Ureter (tissue), 1 donor: ENCODE measurements at regions not wholly inside any gene's neighbourhood (a gene's known extent, or its start where the extent isn't known, plus 50 kb on each side); places are given as distances from the start of the nearest gene placed in this dataset.
"Not testable (repeated sequence)": the region's sequence is repeated elsewhere in the genome, so short reads cannot be mapped to it uniquely, and the experiment has no call there.

Source experiments
- DNase-seq: peaks from one replicate; pipeline ENCODE4 v3.0.0-alpha.2; 2020; ENCODE audit warnings: low spot score
- donor health status: DM: yes; HTN: yes; CAD: no.

DNA sequence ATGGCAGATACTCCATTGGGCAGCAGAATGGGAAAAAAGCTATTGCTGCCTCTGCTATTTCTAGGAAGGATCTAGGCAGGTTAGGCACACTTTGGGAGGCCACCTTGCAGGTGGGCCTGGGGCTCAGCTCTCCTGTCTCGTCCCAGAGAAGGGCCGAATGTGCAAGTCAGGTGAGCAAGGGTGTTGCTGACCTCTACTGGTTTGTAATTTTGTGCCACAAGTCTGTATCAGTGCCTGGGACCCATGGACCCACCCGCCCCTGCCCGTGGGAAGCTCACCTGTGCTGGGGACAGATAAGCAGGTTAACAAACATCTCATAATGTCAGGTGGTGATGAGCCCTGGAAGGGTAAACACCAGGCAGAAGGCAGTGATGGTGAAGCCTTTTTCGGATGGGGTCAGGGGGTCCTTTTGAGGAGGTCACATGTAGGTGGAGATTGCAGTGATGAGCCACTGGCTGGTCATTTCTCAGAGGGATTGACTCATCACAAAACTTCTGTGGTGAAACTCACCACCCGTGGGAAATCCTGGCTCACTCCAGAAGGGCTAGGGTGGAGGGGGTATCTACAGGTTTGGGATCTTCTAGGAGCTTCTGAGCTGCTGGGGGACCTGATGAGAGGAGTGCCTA, 161.3 kb downstream of the KLF13 start:
- no peak for DNase-seq

- DNase-seq, result peak; percentile 70
Observed at GRCh38 chr15:31488437-31489204, 162.0 kb downstream of the KLF13 start.

DNA sequence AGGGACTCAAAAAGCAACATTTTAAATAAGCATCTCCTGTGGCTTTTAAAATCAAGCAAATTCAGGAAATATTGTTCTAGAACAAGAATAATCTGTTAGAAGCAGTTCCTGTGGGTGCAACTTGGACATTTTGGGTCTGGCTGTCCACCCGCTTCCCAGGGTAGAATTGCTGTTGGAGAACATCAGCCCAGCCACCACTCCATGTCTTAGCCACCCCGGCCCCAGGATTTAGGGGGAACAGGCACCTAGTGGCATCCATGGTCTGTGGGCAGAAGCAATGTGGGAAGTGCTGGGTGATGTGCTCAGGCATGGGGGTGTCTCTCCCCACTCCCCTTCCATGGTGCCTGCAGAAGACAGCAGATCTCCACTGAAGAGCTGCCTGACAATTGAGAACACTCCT, 162.6 kb downstream of the KLF13 start:
- no peak for DNase-seq

- peak; percentile 59 for DNase-seq
Observed at GRCh38 chr15:31489801-31490646, 163.4 kb downstream of the KLF13 start.

- no peak for DNase-seq
Observed at GRCh38 chr15:31494786-31495185, 168.2 kb downstream of the KLF13 start.

DNA sequence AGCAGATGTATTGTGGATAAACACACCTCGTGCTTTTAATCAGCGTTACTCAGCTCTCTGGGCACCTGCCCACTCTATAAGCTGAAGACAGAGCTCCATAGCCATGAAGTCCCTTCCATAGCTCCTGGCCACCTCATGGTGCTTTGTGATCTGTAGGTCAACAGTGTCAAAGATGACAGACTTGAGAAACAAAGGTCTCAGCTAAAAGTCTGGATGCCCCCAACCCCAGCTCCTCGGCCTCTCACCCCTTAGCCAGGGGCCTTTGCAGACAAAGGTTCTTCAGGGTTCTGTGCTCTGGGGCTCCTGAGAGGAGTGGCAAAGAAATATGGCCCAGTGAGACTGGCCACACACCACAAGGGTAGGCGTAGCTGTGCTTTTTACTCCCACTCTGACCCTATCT, 168.6 kb downstream of the KLF13 start:
- no peak for DNase-seq

DNA sequence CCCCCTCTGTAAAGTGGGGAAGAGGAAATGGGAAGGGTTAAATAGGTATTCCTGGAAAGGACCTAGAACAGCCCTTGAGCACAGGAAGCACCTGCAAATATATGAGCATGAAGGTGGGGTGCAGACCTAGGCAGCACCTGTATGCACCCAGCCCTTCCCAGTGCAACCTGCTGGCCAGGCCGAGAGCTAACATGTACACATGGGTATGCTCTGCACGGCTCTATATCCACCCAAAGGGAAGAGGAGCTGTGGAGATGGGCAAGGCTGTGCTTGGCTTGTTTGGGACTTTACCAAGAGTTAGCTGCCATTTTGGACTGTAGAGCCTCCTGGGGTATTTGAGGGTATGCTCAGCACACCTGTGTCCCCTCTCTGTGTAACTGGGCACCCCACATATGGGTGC, 171.2 kb downstream of the KLF13 start:
- DNase-seq, result no peak

GRCh38 chr15:31498329-31498728, 171.7 kb downstream of the KLF13 start:
- DNase-seq, result no peak

GRCh38 chr15:31498756-31499155, 172.1 kb downstream of the KLF13 start:
- no peak for DNase-seq

DNA sequence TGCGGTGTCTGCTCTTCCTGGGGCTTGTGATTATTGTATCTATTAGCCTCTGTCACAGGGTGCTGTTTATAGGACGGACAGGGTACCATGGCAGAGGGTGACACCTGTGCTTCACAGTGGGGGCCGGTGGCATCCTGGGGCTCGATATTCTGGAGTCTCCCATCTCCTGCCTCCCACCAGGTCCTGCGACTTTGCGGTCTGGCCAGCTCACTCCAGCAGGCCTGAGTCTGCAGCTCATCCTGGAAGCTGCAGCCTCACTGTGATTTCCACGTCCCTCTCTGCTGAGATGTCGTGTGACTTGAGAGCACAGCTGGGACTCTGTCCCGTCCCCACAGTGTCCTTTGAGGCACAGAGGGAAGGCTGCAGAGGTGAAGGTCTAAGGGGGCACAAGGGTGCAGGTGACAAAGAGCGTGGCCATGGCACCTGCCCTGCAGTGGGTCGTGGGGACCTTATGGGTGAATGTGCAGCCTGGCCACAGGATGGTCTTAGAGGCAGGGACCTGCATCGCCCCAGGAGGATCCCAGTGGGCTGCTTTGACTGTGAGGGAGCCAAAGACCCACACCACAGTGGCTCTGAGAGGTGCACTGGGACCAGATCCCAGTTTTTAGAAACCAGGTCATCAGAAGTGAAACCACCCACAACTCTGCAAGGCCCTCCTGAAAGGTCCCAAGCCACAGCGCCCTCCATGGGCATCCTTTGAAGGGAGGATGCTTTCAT, 172.8 kb downstream of the KLF13 start:
- no peak for DNase-seq

DNA sequence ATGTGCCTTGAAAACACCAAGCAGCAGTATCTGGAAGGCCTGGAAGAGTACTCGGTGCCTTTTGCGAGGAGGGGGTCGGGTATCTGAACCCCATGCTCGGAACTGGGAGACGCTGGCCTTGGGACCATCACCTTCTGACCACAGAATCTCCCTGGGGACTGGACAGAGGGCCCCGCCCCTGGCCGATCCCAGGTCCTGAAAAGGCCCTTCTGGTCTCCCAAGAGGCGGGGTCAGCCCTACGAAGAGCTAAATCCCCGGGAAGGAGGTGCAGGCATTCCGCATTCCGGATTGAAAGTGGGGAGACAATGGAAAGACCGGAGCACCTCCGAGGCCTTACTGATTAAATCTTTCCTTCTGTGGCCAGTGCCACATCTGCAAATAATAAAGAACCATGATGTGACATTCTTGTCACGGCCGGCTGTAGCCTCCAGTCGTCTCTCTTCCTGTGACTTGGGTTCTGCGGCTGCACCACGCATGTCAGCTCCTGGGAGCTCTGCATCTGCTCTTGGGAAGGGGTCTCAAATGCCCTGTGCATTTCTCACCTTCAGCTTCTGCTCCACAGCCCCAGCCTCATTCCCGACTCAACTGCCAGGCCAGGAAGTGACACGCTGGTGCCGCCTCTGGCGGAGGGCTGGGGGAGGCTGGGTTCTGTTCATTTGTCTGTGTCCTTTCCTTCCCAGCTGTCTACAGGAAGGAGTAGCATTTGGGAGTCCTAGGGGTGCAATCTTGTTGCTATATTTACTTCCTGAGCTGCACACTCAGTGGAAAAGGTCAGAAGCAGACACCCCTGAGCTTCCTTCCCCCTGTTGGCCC, 173.5 kb downstream of the KLF13 start:
- no peak for DNase-seq

GRCh38 chr15:31500766-31501449, 174.3 kb downstream of the KLF13 start:
- no peak for DNase-seq

DNA sequence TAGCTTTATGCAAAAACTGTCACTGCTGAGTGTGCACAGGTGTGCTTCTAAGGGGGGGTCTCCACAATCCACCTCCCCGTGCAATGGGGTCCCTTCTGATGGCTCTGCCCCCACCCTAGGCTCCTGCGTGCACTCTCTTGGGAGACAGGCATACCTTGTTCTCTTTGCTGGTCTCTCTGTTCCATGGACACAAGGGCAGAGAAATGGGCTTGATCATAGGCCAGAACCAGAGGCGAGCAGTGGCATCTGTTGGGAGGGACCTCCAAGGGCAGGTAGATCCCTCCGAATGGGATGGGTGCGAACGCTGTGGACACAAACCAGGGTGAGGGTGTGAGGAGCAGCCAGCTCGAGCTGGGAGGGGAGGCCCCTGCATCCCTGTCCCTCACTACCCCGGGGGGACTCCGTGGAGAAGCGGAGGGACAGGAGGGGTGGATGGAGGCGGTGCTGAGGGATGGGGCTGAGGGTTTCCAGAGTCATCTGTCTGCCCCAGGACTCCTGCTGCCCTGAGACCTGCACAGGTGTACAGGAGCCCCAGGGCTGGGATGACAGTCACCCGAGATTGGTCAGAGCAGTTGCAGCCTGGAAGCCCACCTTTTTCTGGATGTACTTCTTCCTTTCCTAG, 175.0 kb downstream of the KLF13 start:
- DNase-seq, result no peak

- no peak for DNase-seq
Observed at GRCh38 chr15:31502541-31503229, 176.1 kb downstream of the KLF13 start.

DNA sequence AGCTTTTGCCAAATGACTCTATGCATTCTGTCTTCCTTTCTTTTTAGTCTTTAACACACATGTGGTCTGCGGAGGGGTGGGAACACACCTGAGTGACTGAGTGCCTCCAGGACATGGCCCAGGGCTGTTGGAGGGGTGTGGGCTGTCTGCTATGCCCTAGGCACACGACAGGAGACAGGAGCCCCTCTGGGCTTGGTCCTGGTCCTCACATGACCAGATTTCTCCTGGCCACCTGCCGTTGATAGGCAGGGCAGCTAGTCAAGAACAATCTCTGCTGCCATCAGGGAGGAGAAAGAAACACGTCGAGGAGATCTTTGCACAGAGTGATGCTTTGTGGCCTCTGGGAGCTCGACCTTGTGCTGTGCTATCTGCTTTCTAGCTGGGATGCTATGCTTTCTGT, 176.6 kb downstream of the KLF13 start:
- no peak for DNase-seq

GRCh38 chr15:31503758-31504461, 177.3 kb downstream of the KLF13 start:
- no peak for DNase-seq

DNA sequence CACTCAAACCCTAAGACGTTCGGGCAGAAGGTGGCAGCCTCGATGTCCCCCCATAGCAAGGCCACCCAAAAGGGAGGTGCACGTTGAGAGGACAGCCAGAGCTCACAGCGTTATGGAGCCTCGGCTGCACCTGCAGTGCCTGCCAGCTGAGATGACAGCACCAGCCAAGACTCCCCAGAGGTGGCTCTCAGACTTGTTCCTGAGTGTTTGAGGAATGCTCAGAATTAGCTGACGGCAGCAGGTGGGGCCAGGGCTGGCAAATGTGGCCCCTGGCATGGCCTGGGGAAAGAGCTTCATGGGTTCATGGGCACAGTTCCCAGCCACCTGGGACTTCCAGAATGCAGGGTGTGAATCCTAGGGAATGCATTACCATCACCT, 177.8 kb downstream of the KLF13 start:
- no peak for DNase-seq

DNA sequence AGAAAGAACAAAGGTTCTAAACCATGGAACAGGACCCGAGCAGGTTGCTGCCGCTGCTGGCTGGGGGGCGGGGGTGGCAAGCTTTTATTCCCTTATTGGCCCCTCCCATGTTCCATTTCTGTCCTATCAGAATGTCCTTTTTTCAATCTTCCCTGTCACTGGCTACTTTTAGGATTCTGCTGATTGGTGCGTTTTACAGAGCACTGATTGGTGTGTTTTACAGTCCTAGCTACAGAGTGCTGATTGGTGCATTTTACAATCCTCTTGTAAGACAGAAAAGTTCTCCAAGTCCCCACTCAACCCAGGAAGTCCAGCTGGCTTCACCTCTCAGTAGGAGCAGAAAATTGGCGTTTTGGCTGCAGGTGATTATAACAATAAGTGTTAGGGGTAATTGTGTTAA, 180.9 kb downstream of the KLF13 start:
- DNase-seq, result not testable (repeated sequence)

DNA sequence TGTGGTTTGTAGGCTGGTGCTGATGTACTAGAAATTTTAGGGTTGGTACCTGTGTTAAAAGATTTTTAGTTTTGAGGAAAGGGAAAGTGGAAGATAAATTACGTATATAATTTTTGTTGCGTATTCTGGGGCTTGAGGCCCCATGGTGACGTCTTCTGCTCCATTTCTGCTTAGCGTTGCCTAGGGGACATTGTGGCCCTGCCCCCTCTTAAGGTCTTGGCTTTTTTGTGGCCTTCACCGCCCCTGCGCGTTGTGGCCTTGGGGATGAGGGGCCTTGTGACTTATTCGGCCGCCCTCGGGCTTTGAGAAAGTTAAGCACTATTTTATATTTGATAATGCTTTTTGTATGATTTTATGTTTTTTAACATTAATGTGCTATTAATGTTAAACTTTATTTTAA, 182.0 kb downstream of the KLF13 start:
- DNase-seq, result no peak
